ENCODE measurements at regions not wholly inside any gene's neighbourhood (a gene's known extent, or its start where the extent isn't known, plus 50 kb on each side); places are given as distances from the start of the nearest gene placed in this dataset.

DNA sequence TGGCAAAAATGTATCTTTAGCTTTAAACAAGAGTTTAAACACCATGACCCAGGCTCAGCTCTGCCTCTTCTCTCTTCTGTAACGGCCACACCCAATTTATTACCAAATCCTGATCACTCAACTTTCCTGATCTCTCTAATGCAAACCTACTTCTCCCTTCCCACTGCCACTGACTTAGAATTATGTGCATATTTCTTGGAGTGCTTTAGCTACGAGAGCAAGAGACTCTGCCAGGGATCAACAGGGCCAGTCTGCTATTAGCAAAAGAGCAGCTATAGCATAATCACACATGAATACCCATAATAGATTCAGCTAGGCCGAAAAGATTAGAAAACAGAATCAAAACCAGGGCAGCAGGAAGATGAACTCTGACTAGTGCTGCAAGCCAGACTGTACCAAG, 215.5 kb downstream of the MRPL39 start (continued):
- TF ChIP-seq REST (IDR thresholded peaks at IDR 0.05), result no peak
- TF ChIP-seq YY1 (IDR thresholded peaks at IDR 0.05), result no peak
- TF ChIP-seq EGR1 (IDR thresholded peaks at IDR 0.05; ENCODE audit: low read depth in 2 of 2), result no peak

GRCh38 chr21:25390701-25391100, 216.6 kb downstream of the MRPL39 start:
- Histone ChIP-seq H3K27me3 (ENCODE audit: control insufficient read depth in 4 of 4, insufficient read depth in 4 of 4, low read length in 3 of 4) (peaks cover 0 to 7% (median 0%) of the 10 kb centered on the region in 4 donors), H3K4me1 (ENCODE audit: control insufficient read depth in 4 of 4, insufficient read depth in 4 of 4, low read length in 3 of 4) (no peaks in the 10 kb centered on the region), H3K9ac (ENCODE audit: low read depth in 1 of 2, low read length in 2 of 2) (no peak overlapping the region), H3K27ac (ENCODE audit: low read depth in 1 of 2, low read length in 2 of 2) (no peak overlapping the region), H3K9me3 (ENCODE audit: control insufficient read depth in 4 of 4, low read length in 3 of 4) (no peaks in the 10 kb centered on the region), H3K4me3 (ENCODE audit: low read depth in 1 of 3, low read length in 3 of 3) (no peak overlapping the region), H3K36me3 (ENCODE audit: control insufficient read depth in 4 of 4, insufficient read depth in 3 of 4, low read depth in 1 of 4, low read length in 3 of 4) (no peaks in the 10 kb centered on the region)
- TF ChIP-seq SP1 (IDR thresholded peaks at IDR 0.05) (no peak), FOXA2 (IDR thresholded peaks at IDR 0.05) (no peak), EGR1 (IDR thresholded peaks at IDR 0.05; ENCODE audit: low read depth in 2 of 2) (no peak), GABPA (IDR thresholded peaks at IDR 0.05 in 1 of 2, conservative IDR thresholded peaks at IDR 0.05 in 1 of 2) (no peak), HNF4G (IDR thresholded peaks at IDR 0.05) (no peak), TAF1 (conservative IDR thresholded peaks at IDR 0.05) (no peak), RXRA (IDR thresholded peaks at IDR 0.05) (no peak)
- TF ChIP-seq, protein P1, sequence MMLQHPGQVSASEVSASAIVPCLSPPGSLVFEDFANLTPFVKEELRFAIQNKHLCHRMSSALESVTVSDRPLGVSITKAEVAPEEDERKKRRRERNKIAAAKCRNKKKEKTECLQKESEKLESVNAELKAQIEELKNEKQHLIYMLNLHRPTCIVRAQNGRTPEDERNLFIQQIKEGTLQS (IDR thresholded peaks at IDR 0.05), result no peak
- DNase-seq (ENCODE audit: low spot score), result no peak

- Histone ChIP-seq H3K27ac (ENCODE audit: low read depth in 1 of 2, low read length in 2 of 2) (no peak overlapping the region), H3K36me3 (ENCODE audit: control insufficient read depth in 4 of 4, insufficient read depth in 3 of 4, low read depth in 1 of 4, low read length in 3 of 4) (no peaks in the 10 kb centered on the region), H3K4me1 (ENCODE audit: control insufficient read depth in 4 of 4, insufficient read depth in 4 of 4, low read length in 3 of 4) (no peaks in the 10 kb centered on the region), H3K4me3 (ENCODE audit: low read depth in 1 of 3, low read length in 3 of 3) (no peak overlapping the region), H3K9me3 (ENCODE audit: control insufficient read depth in 4 of 4, low read length in 3 of 4) (no peaks in the 10 kb centered on the region), H3K9ac (ENCODE audit: low read depth in 1 of 2, low read length in 2 of 2) (no peak overlapping the region), H3K27me3 (ENCODE audit: control insufficient read depth in 4 of 4, insufficient read depth in 4 of 4, low read length in 3 of 4) (peaks cover 0 to 7% (median 0%) of the 10 kb centered on the region in 4 donors)
- no peak for TF ChIP-seq ZBTB33 (IDR thresholded peaks at IDR 0.05)
- no peak for TF ChIP-seq SP1 (IDR thresholded peaks at IDR 0.05)
- TF ChIP-seq FOXA1 (IDR thresholded peaks at IDR 0.05), result no peak
- TF ChIP-seq RXRA (IDR thresholded peaks at IDR 0.05), result no peak
- TF ChIP-seq TAF1 (conservative IDR thresholded peaks at IDR 0.05), result no peak
- no peak for TF ChIP-seq HNF4A (conservative IDR thresholded peaks at IDR 0.05)
- no peak for TF ChIP-seq REST (IDR thresholded peaks at IDR 0.05)
- DNase-seq (ENCODE audit: low spot score), result no peak
- 56% methylated on average over 3 of the region's 3 CpGs for WGBS
Measured at GRCh38 chr21:25387665-25388064, 219.6 kb downstream of the MRPL39 start.
